ENCODE measurements at regions not wholly inside any gene's neighbourhood (a gene's known extent, or its start where the extent isn't known, plus 50 kb on each side); places are given as distances from the start of the nearest gene placed in this dataset.

DNA sequence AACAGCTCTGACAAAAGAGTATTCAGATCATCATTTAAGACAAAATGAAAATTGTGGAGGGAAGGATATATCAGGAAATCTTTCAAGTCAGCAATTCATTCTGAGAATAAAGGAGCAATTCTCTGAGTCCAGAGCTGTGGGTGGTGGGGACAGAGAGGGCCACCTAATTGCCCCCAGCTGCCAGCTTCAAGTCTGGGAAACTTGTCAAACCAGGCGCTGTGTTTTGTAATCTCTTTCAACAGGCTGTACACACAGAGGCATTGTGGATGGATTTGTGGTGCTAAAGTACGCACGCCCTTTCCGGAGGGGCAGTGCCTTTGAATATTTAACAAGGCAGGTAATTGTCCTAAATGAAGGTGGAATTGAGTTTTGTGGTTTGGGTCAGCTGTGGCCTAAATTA, 591.1 kb upstream of the BOD1L1 start:
- Histone ChIP-seq H3K9me3 (replicated peaks in 1 of 3) (no peaks in the 10 kb centered on the region), H3K27me3 (no peaks in the 10 kb centered on the region), H3K27ac (no peak overlapping the region), H3K4me1 (replicated peaks in 1 of 2) (no peaks in the 10 kb centered on the region), H3K4me3 (no peak overlapping the region), H3K36me3 (replicated peaks in 1 of 2) (no peaks in the 10 kb centered on the region)
- DNase-seq = no peak
- TF ChIP-seq POLR2A (IDR thresholded peaks at IDR 0.05) = no peak
- TF ChIP-seq, protein P1, sequence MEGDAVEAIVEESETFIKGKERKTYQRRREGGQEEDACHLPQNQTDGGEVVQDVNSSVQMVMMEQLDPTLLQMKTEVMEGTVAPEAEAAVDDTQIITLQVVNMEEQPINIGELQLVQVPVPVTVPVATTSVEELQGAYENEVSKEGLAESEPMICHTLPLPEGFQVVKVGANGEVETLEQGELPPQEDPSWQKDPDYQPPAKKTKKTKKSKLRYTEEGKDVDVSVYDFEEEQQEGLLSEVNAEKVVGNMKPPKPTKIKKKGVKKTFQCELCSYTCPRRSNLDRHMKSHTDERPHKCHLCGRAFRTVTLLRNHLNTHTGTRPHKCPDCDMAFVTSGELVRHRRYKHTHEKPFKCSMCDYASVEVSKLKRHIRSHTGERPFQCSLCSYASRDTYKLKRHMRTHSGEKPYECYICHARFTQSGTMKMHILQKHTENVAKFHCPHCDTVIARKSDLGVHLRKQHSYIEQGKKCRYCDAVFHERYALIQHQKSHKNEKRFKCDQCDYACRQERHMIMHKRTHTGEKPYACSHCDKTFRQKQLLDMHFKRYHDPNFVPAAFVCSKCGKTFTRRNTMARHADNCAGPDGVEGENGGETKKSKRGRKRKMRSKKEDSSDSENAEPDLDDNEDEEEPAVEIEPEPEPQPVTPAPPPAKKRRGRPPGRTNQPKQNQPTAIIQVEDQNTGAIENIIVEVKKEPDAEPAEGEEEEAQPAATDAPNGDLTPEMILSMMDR (IDR thresholded peaks at IDR 0.05) = no peak
- intact Hi-C loops (cut with DNase I) = no loop called here
- WGBS, 4 donors = 89 to 93% (median 91%) methylated on average over 4 of the region's 4 CpGs

DNA sequence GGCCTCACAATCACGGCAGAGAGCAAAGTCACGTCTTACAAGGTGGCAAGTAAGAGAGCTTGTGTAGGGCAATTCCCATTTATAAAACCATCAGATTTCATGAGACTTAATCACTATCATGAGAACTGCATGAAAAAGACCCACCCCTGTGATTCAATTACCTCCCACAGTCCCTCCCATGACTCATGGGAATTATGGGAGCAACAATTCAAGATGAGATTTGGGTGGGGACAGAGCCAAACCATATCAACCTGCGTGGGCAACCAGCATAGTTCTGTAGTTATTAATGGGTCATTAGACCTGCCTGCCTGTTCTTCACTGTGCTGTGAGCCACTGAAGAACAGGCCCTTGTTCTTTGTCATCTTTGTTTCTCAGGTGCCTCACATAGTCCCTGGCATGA, 593.7 kb upstream of the BOD1L1 start:
- no peaks in the 10 kb centered on the region for H3K27me3 ChIP-seq
- H3K9me3 ChIP-seq (replicated peaks in 1 of 3) = no peaks in the 10 kb centered on the region
- no peaks in the 10 kb centered on the region for H3K4me1 ChIP-seq (replicated peaks in 1 of 2)
- no peak overlapping the region for H3K27ac ChIP-seq
- H3K36me3 ChIP-seq (replicated peaks in 1 of 2) = no peaks in the 10 kb centered on the region
- TF ChIP-seq POLR2A (IDR thresholded peaks at IDR 0.05) = no peak
- TF ChIP-seq, protein P1 (IDR thresholded peaks at IDR 0.05) = no peak
- H3K4me3 ChIP-seq = no peak overlapping the region
- DNase-seq = no peak
- 79 to 88% (median 87%) methylated on average over 3 of the region's 3 CpGs for WGBS, 4 donors
- intact Hi-C loops (cut with DNase I) = no loop called here

DNA sequence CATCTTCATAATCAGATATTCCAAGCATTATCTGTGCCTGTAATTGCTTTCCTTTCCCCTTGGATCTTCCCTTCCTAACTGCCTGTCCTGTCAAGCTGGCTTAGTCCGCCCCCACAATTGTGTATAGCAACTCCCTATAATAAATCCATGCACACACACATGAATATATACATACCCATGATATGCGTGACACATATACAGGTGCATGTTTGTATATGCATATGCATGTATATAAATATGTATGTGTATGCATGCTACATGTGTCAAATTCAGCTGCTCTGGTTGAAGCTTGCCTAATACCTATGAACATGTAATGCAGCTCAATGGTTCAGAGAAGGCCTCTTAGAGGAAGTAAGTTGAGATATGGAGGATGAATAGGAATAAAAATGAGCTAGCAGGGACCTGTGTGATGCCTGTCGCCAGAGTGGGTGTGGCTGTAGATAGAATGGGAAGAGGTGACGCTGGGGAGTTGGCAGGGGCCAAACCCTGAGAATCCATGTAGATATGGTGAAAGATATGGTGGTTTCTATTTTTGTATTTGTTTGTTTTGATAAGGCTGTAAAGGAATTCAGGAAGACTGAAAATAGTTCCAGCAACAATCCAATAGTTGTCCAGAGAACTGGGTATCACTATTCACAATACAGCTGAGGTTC, 595.0 kb upstream of the BOD1L1 start:
- no peaks in the 10 kb centered on the region for H3K4me1 ChIP-seq (replicated peaks in 1 of 2)
- TF ChIP-seq POLR2A (IDR thresholded peaks at IDR 0.05) = no peak
- TF ChIP-seq, protein P1 (IDR thresholded peaks at IDR 0.05) = no peak
- no peak for DNase-seq
- no peak overlapping the region for H3K4me3 ChIP-seq
- no peaks in the 10 kb centered on the region for H3K27me3 ChIP-seq
- no peaks in the 10 kb centered on the region for H3K36me3 ChIP-seq (replicated peaks in 1 of 2)
- intact Hi-C loops (cut with DNase I) = no loop called here
- H3K9me3 ChIP-seq (replicated peaks in 1 of 3) = no peaks in the 10 kb centered on the region
- no peak overlapping the region for H3K27ac ChIP-seq
- 76 to 82% (median 77%) methylated on average over 4 of the region's 4 CpGs for WGBS, 4 donors

DNA sequence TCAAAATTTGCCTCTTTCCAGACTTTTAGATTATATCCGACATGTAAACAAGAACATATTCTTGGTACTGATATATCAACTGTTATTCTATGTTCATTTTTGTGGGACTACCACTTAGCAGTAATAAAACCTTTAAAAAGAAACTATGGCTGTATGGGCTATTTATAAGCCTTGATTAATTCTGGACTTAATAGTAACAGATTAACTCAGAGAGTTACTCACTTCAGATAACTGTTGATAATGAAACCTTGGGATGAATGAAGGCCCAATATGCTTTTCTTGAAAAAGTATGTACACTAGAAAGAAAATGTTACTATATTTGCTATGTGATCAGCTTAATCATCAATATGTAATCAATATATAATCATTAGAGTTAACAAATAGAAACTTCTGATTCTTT, 595.9 kb upstream of the BOD1L1 start:
- TF ChIP-seq POLR2A (IDR thresholded peaks at IDR 0.05) = no peak
- TF ChIP-seq, protein P1 (IDR thresholded peaks at IDR 0.05) = no peak
- H3K27ac ChIP-seq = no peak overlapping the region
- no peaks in the 10 kb centered on the region for H3K27me3 ChIP-seq
- no peak overlapping the region for H3K4me3 ChIP-seq
- no peaks in the 10 kb centered on the region for H3K9me3 ChIP-seq (replicated peaks in 1 of 3)
- H3K36me3 ChIP-seq (replicated peaks in 1 of 2) = no peaks in the 10 kb centered on the region
- intact Hi-C loops (cut with DNase I) = no loop called here
- H3K4me1 ChIP-seq (replicated peaks in 1 of 2) = no peaks in the 10 kb centered on the region
- 92 to 98% (median 95%) methylated on average over 1 of the region's 1 CpG for WGBS, 4 donors
- no peak for DNase-seq

All from adrenal gland (tissue), 9 donors.